LNCaP clone FGC (cell line): ENCODE measurements at regions not wholly inside any gene's neighbourhood (a gene's known extent, or its start where the extent isn't known, plus 50 kb on each side); places are given as distances from the start of the nearest gene placed in this dataset.

ENCODE experiments used
- DNase-seq: peaks from one replicate; pipeline ENCODE4 v3.0.0-alpha.2; 2011; ENCODE audit warnings: low read depth
- H3K4me3 ChIP-seq: 2 replicates; pipeline ENCODE4 v1.5.1; 2011; ENCODE audit warnings: mild to moderate bottlenecking, low read depth, low read length, control low read depth
- CTCF ChIP-seq: IDR thresholded peaks from 2 replicates; pipeline ENCODE4 v1.5.1; 2012; ENCODE audit warnings: mild to moderate bottlenecking; ENCODE audit not compliant: control insufficient read depth, insufficient read depth; ENCODE audit errors: extremely low read depth

- no peak for TF ChIP-seq CTCF
- no peak overlapping the region for H3K4me3 ChIP-seq
- no peak for DNase-seq
Measured at GRCh38 chr4:123699880-123700771, 303.5 kb downstream of the SPRY1 start.

GRCh38 chr4:123701131-123701575, 304.6 kb downstream of the SPRY1 start:
- no peak for TF ChIP-seq CTCF
- H3K4me3 ChIP-seq = no peak overlapping the region
- DNase-seq = no peak

GRCh38 chr4:123705419-123705818, 308.8 kb downstream of the SPRY1 start:
- no peak for DNase-seq

GRCh38 chr4:123706973-123707372, 310.4 kb downstream of the SPRY1 start:
- no peak for TF ChIP-seq CTCF
- H3K4me3 ChIP-seq = no peak overlapping the region
- no peak for DNase-seq

More at GRCh38 chr4:123705419-123705818, 308.8 kb downstream of the SPRY1 start:
- no peak for TF ChIP-seq CTCF
- no peak overlapping the region for H3K4me3 ChIP-seq

- DNase-seq = no peak
- TF ChIP-seq CTCF = no peak
- no peak overlapping the region for H3K4me3 ChIP-seq
Measured at GRCh38 chr4:123708902-123709301, 312.3 kb downstream of the SPRY1 start.

- no peak for TF ChIP-seq CTCF
Measured at GRCh38 chr4:123709336-123709735, 312.7 kb downstream of the SPRY1 start.

GRCh38 chr4:123731035-123731434, 334.4 kb downstream of the SPRY1 start:
- no peak for TF ChIP-seq CTCF
- no peak for DNase-seq
- H3K4me3 ChIP-seq = no peak overlapping the region

More at GRCh38 chr4:123709336-123709735, 312.7 kb downstream of the SPRY1 start:
- DNase-seq = no peak
- no peak overlapping the region for H3K4me3 ChIP-seq
